K562 (cell line): ENCODE measurements at regions not wholly inside any gene's neighbourhood (a gene's known extent, or its start where the extent isn't known, plus 50 kb on each side); places are given as distances from the start of the nearest gene placed in this dataset.

ENCODE experiments used
- BCL6 ChIP-seq: fragments of 250-450 bp; sonication (Bioruptor Pico); IDR thresholded peaks from 2 replicates; pipeline ENCODE4 v1.4.0; 2020
- JUNB ChIP-seq: fragments of 450-650 bp; formaldehyde crosslinking; conservative IDR thresholded peaks from 2 replicates; pipeline ENCODE4 v1.4.0; 2020; ENCODE audit warnings: mild to moderate bottlenecking
- ZBTB17 ChIP-seq: fragments of 450-650 bp; formaldehyde crosslinking; IDR thresholded peaks from 2 replicates; pipeline ENCODE4 v1.4.0; 2020; ENCODE audit warnings: mild to moderate bottlenecking
- ZNF589 ChIP-seq: fragments of 200-800 bp; sonication (Bioruptor generic); IDR thresholded peaks from 2 replicates; pipeline ENCODE4 v1.6.1; 2016; ENCODE audit warnings: low read depth, missing genetic modification characterization, missing compliant biosample characterization

DNA sequence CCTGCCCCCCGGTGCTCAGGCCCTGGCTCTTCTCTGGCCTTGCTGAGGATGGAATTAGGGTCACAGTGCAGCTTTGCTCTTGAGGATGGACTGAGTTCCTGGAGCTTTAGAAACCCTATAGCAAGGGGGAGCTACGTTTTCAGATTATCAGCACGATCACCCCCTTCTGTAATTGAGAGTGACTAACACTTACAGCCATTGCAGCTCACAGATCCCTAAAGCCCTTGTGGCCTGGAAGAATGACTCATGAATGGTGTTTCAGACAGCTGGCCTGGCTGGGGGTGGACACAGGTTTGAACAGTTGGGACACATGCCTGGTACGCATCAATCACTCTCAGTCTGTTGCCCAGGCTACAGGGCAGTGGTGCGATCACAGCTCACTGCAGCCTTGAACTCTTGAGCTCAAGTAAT, 79.7 kb upstream of the IGFBP5 start:
- TF ChIP-seq ZNF589 (CRISPR knock-in tag) (0 out of 2 replicates have a peak, but pooled peaks have one; percentile 70), ZBTB17 (CRISPR knock-in tag) (peak; percentile 94), BCL6 (no peak), JUNB (peak; percentile 82)
